KOPT-K1 (cell line): ENCODE measurements at regions not wholly inside any gene's neighbourhood (a gene's known extent, or its start where the extent isn't known, plus 50 kb on each side); places are given as distances from the start of the nearest gene placed in this dataset.

Source experiments
- H3K27ac ChIP-seq: fragments of 200-600 bp; sonication (generic); 2 replicates; pipeline ENCODE4 v1.5.1; 2016; ENCODE audit warnings: antibody characterized with exemption, mild to moderate bottlenecking, low read depth, low read length; ENCODE audit not compliant: poor library complexity, severe bottlenecking
- H3K36me3 ChIP-seq: fragments of 200-600 bp; sonication (generic); 2 replicates; pipeline ENCODE4 v1.5.1; 2017; ENCODE audit warnings: antibody characterized with exemption, mild to moderate bottlenecking, low read length, moderate library complexity; ENCODE audit not compliant: insufficient read depth
- H3K9me3 ChIP-seq: fragments of 200-600 bp; sonication (generic); 2 replicates; pipeline ENCODE4 v1.5.1; 2017; ENCODE audit warnings: antibody characterized with exemption, low read length, mild to moderate bottlenecking; ENCODE audit not compliant: insufficient read depth, poor library complexity, severe bottlenecking

DNA sequence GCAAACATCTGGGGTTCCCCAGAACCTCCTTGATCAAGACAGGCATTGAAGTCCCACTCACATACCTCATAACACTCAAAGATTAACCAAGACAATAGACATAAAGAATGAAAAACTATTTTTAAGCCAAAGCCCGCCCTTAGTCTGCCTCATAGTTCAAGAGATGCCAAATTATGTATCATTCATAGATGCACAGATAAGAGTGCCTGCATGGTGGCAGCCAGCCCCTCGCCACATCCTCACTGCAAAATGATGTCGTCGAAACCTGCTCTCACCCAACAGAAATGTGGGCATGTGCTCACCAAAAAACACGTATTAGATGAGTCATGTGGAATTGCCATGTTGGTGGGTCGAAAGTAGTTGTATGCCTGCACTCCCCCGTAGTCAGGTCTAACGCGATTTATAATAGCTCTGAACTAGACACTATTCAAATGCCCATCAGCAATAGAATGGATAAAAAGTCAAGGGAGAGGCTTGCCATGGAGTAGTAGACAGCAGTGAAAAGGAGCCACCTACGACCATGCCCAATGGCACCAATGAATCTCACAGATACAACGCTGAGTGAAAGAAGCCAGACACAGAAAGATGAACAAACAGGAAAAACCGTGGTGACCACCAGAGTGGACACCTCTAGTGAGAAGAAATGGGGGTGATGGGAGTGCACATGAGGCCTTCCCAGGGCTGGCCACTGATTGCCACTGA is 64.8 kb downstream of the C16orf95 start:
- H3K36me3 ChIP-seq = no peaks in the 10 kb centered on the region
- no peak overlapping the region for H3K27ac ChIP-seq
- H3K9me3 ChIP-seq = no peaks in the 10 kb centered on the region
